ENCODE measurements at regions not wholly inside any gene's neighbourhood (a gene's known extent, or its start where the extent isn't known, plus 50 kb on each side); places are given as distances from the start of the nearest gene placed in this dataset.
"Not testable (repeated sequence)": the region's sequence is repeated elsewhere in the genome, so short reads cannot be mapped to it uniquely, and the experiment has no call there.

- no peaks in the 10 kb centered on the region for H3K36me3 ChIP-seq (ENCODE audit: control insufficient read depth in 2 of 2, insufficient read depth in 2 of 2, low read length in 2 of 2)
- no peak overlapping the region for H3K27ac ChIP-seq (ENCODE audit: low read length)
- no peaks in the 10 kb centered on the region for H3K9me3 ChIP-seq (ENCODE audit: control insufficient read depth in 2 of 2, low read length in 2 of 2)
- no peak overlapping the region for H3K9ac ChIP-seq (ENCODE audit: low read length in 2 of 2)
- H3K4me1 ChIP-seq (ENCODE audit: control insufficient read depth, insufficient read depth, low read length), result no peaks in the 10 kb centered on the region
- H3K27me3 ChIP-seq (ENCODE audit: control insufficient read depth in 1 of 2, insufficient read depth in 2 of 2, low read length in 2 of 2), result no peaks in the 10 kb centered on the region
- H3K4me3 ChIP-seq (ENCODE audit: low read length in 2 of 2), result no peak overlapping the region
Observed at GRCh38 chr18:41060967-41061366, 894.1 kb upstream of the PIK3C3 start.

DNA sequence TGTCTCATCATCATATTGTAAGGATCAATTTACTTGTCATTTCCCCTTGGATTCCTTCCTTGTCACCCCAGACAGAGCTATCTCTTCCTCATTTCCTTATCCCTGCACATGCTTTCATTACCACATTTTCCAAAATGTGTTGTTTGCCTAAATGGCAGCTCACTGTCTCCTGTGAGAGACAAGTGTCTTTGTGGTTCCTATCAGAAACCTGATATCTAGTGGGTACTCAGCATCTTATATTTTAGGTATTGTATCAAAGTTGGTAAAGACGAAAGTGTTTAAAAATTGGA lies 896.0 kb upstream of the PIK3C3 start:
- Histone ChIP-seq H3K27ac (ENCODE audit: low read length) (no peak overlapping the region), H3K9me3 (ENCODE audit: control insufficient read depth in 2 of 2, low read length in 2 of 2) (no peaks in the 10 kb centered on the region), H3K27me3 (ENCODE audit: control insufficient read depth in 1 of 2, insufficient read depth in 2 of 2, low read length in 2 of 2) (no peaks in the 10 kb centered on the region), H3K9ac (ENCODE audit: low read length in 2 of 2) (no peak overlapping the region), H3K4me3 (ENCODE audit: low read length in 2 of 2) (no peak overlapping the region), H3K4me1 (ENCODE audit: control insufficient read depth, insufficient read depth, low read length) (no peaks in the 10 kb centered on the region), H3K36me3 (ENCODE audit: control insufficient read depth in 2 of 2, insufficient read depth in 2 of 2, low read length in 2 of 2) (no peaks in the 10 kb centered on the region)

- H3K27me3 ChIP-seq (ENCODE audit: control insufficient read depth in 1 of 2, insufficient read depth in 2 of 2, low read length in 2 of 2), result no peaks in the 10 kb centered on the region
- no peaks in the 10 kb centered on the region for H3K4me1 ChIP-seq (ENCODE audit: control insufficient read depth, insufficient read depth, low read length)
- no peaks in the 10 kb centered on the region for H3K9me3 ChIP-seq (ENCODE audit: control insufficient read depth in 2 of 2, low read length in 2 of 2)
- H3K4me3 ChIP-seq (ENCODE audit: low read length in 2 of 2), result no peak overlapping the region
- no peak overlapping the region for H3K27ac ChIP-seq (ENCODE audit: low read length)
- no peaks in the 10 kb centered on the region for H3K36me3 ChIP-seq (ENCODE audit: control insufficient read depth in 2 of 2, insufficient read depth in 2 of 2, low read length in 2 of 2)
- H3K9ac ChIP-seq (ENCODE audit: low read length in 2 of 2), result no peak overlapping the region
Observed at GRCh38 chr18:41058351-41059125, 896.5 kb upstream of the PIK3C3 start.

DNA sequence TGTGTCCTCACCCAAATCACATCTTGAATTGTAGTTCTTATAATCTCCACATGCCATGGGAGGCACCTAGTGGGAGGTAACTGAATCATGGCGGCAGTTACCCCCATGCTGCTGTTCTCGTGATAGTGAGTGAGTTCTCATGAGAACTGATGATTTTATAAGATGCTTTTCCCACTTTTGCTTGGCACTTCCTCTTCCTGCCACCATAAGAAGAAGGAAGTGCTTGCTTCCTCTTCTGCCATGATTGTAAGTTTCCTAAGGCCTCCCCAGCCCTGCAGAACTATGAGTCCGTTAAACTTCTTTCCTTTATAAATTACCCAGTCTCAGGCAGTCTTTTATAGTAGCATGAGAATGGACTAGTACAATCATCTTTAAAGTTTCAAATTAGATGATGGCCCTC lies 902.4 kb upstream of the PIK3C3 start:
- H3K9me3 ChIP-seq (ENCODE audit: control insufficient read depth in 2 of 2, low read length in 2 of 2), result no peaks in the 10 kb centered on the region
- H3K27me3 ChIP-seq (ENCODE audit: control insufficient read depth in 1 of 2, insufficient read depth in 2 of 2, low read length in 2 of 2), result no peaks in the 10 kb centered on the region
- H3K9ac ChIP-seq (ENCODE audit: low read length in 2 of 2), result no peak overlapping the region
- no peak overlapping the region for H3K4me3 ChIP-seq (ENCODE audit: low read length in 2 of 2)
- H3K36me3 ChIP-seq (ENCODE audit: control insufficient read depth in 2 of 2, insufficient read depth in 2 of 2, low read length in 2 of 2), result no peaks in the 10 kb centered on the region
- no peak overlapping the region for H3K27ac ChIP-seq (ENCODE audit: low read length)
- H3K4me1 ChIP-seq (ENCODE audit: control insufficient read depth, insufficient read depth, low read length), result no peaks in the 10 kb centered on the region

GRCh38 chr18:41046250-41046649 lies 908.8 kb upstream of the PIK3C3 start:
- H3K27me3 ChIP-seq (ENCODE audit: control insufficient read depth in 1 of 2, insufficient read depth in 2 of 2, low read length in 2 of 2); H3K27ac ChIP-seq (ENCODE audit: low read length); H3K4me1 ChIP-seq (ENCODE audit: control insufficient read depth, insufficient read depth, low read length); H3K36me3 ChIP-seq (ENCODE audit: control insufficient read depth in 2 of 2, insufficient read depth in 2 of 2, low read length in 2 of 2); H3K9ac ChIP-seq (ENCODE audit: low read length in 2 of 2); H3K4me3 ChIP-seq (ENCODE audit: low read length in 2 of 2); H3K9me3 ChIP-seq (ENCODE audit: control insufficient read depth in 2 of 2, low read length in 2 of 2): not testable (repeated sequence)

DNA sequence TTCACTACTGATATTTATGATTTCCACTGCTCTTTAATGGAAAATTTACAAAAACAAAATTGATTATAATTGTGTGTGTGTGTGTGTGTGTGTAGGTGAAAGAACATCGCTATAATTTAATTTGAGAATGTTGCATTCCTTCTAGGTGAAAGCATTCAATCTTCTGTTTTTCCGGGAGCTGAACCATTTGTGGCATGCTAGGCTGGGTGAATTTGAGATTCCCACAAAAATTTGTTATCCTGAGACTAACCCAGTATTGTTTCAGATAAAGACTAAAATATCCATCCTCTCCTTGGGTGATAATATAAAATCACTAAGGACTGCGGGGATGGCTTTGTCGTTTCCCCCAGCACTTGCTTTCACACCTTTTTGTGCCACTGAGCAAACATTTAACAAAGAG lies 911.2 kb upstream of the PIK3C3 start:
- Histone ChIP-seq H3K4me3 (ENCODE audit: low read length in 2 of 2) (no peak overlapping the region), H3K27me3 (ENCODE audit: control insufficient read depth in 1 of 2, insufficient read depth in 2 of 2, low read length in 2 of 2) (no peaks in the 10 kb centered on the region), H3K36me3 (ENCODE audit: control insufficient read depth in 2 of 2, insufficient read depth in 2 of 2, low read length in 2 of 2) (no peaks in the 10 kb centered on the region), H3K9ac (ENCODE audit: low read length in 2 of 2) (no peak overlapping the region), H3K9me3 (ENCODE audit: control insufficient read depth in 2 of 2, low read length in 2 of 2) (no peaks in the 10 kb centered on the region), H3K27ac (ENCODE audit: low read length) (no peak overlapping the region), H3K4me1 (ENCODE audit: control insufficient read depth, insufficient read depth, low read length) (no peaks in the 10 kb centered on the region)

DNA sequence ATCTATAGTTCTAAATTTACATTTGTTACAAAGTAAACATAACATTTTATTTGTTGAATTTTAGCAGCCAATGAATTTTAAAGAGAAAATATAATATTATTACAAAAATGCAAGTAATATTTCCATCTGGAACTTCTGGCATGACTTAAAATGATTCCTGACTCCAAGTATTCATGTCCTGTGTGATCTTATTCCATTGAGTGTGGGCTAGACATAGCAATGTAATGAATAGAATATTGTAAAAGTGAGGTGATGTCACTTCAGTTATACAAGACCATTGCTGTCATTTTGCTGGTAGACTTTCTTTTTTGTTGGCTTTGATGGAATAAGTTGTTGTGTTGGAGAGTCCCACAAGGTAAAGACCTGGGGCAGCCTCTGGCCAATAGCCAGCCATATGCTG lies 912.2 kb upstream of the PIK3C3 start:
- no peaks in the 10 kb centered on the region for H3K9me3 ChIP-seq (ENCODE audit: control insufficient read depth in 2 of 2, low read length in 2 of 2)
- no peak overlapping the region for H3K9ac ChIP-seq (ENCODE audit: low read length in 2 of 2)
- no peak overlapping the region for H3K4me3 ChIP-seq (ENCODE audit: low read length in 2 of 2)

DNA sequence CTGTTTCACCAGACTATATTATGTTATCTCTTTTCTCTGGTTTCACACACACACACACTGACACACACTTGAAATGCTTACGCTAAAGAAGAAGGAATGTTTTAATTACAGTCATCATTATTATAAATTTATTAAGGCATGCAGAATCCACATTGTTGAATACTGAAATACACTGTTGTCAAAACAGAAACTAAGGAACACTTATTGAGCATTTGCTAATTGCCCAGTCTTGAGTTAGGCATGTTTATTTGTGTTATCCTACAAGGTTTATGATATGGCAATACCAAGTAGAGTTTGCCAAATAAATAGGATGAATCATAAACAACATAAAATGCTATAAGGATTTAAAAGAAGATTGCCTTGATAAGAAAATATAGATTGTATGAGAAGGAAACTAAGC lies 917.0 kb upstream of the PIK3C3 start:
- Histone ChIP-seq H3K4me3 (ENCODE audit: low read length in 2 of 2) (no peak overlapping the region), H3K9me3 (ENCODE audit: control insufficient read depth in 2 of 2, low read length in 2 of 2) (no peaks in the 10 kb centered on the region), H3K9ac (ENCODE audit: low read length in 2 of 2) (no peak overlapping the region), H3K27ac (ENCODE audit: low read length) (no peak overlapping the region), H3K27me3 (ENCODE audit: control insufficient read depth in 1 of 2, insufficient read depth in 2 of 2, low read length in 2 of 2) (no peaks in the 10 kb centered on the region), H3K4me1 (ENCODE audit: control insufficient read depth, insufficient read depth, low read length) (no peaks in the 10 kb centered on the region), H3K36me3 (ENCODE audit: control insufficient read depth in 2 of 2, insufficient read depth in 2 of 2, low read length in 2 of 2) (no peaks in the 10 kb centered on the region)

More for the DNA sequence above, 912.2 kb upstream of the PIK3C3 start:
- H3K27ac ChIP-seq (ENCODE audit: low read length), result no peak overlapping the region
- no peaks in the 10 kb centered on the region for H3K4me1 ChIP-seq (ENCODE audit: control insufficient read depth, insufficient read depth, low read length)
- no peaks in the 10 kb centered on the region for H3K36me3 ChIP-seq (ENCODE audit: control insufficient read depth in 2 of 2, insufficient read depth in 2 of 2, low read length in 2 of 2)
- H3K27me3 ChIP-seq (ENCODE audit: control insufficient read depth in 1 of 2, insufficient read depth in 2 of 2, low read length in 2 of 2), result no peaks in the 10 kb centered on the region

DNA sequence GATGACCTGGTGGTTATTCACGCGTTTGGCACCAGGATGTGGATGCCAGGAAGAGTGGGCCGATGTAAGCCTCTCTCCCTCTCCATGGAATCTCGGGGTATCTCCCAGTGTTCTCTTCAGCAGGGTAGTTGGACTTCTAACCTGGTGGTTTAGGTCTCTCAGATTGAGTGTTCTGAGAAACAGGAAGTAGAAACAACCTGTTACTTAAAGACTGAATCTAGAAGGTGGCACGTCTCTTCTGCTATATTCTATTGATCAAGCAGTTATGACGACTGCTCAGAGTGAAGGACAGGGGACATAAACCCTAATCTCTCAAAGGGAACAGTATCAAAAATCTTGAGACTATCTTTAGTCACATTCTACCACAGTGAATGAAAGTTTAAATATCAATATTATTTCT lies 918.7 kb upstream of the PIK3C3 start:
- Histone ChIP-seq H3K9ac (ENCODE audit: low read length in 2 of 2) (no peak overlapping the region), H3K4me3 (ENCODE audit: low read length in 2 of 2) (no peak overlapping the region), H3K27ac (ENCODE audit: low read length) (no peak overlapping the region), H3K27me3 (ENCODE audit: control insufficient read depth in 1 of 2, insufficient read depth in 2 of 2, low read length in 2 of 2) (no peaks in the 10 kb centered on the region), H3K9me3 (ENCODE audit: control insufficient read depth in 2 of 2, low read length in 2 of 2) (no peaks in the 10 kb centered on the region), H3K36me3 (ENCODE audit: control insufficient read depth in 2 of 2, insufficient read depth in 2 of 2, low read length in 2 of 2) (no peaks in the 10 kb centered on the region), H3K4me1 (ENCODE audit: control insufficient read depth, insufficient read depth, low read length) (no peaks in the 10 kb centered on the region)

- Histone ChIP-seq H3K4me1 (ENCODE audit: control insufficient read depth, insufficient read depth, low read length) (no peaks in the 10 kb centered on the region), H3K9ac (ENCODE audit: low read length in 2 of 2) (no peak overlapping the region), H3K4me3 (ENCODE audit: low read length in 2 of 2) (no peak overlapping the region), H3K9me3 (ENCODE audit: control insufficient read depth in 2 of 2, low read length in 2 of 2) (no peaks in the 10 kb centered on the region), H3K27ac (ENCODE audit: low read length) (no peak overlapping the region), H3K27me3 (ENCODE audit: control insufficient read depth in 1 of 2, insufficient read depth in 2 of 2, low read length in 2 of 2) (no peaks in the 10 kb centered on the region), H3K36me3 (ENCODE audit: control insufficient read depth in 2 of 2, insufficient read depth in 2 of 2, low read length in 2 of 2) (no peaks in the 10 kb centered on the region)
Observed at GRCh38 chr18:41034413-41034812, 920.6 kb upstream of the PIK3C3 start.

DNA sequence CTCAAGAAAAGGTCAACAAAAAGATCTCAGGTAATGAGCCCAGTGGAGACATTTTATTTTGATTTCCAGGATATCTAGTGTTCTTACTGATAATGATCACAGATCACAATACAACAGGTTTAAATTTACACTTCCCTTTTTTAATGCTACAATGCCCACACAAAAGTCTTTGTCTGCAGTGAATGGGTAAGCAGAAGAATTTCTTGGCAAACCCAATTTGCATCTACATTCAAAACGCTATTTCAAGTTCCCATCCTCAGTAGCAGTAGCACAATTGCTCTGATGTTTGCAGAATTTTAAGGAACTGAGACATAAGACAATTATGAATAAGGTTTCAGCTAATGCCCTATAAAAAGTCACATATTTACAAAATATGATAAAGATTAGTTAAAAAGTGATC lies 929.4 kb upstream of the PIK3C3 start:
- Histone ChIP-seq H3K27ac (ENCODE audit: low read length) (no peak overlapping the region), H3K4me1 (ENCODE audit: control insufficient read depth, insufficient read depth, low read length) (no peaks in the 10 kb centered on the region), H3K9me3 (ENCODE audit: control insufficient read depth in 2 of 2, low read length in 2 of 2) (no peaks in the 10 kb centered on the region), H3K9ac (ENCODE audit: low read length in 2 of 2) (no peak overlapping the region), H3K4me3 (ENCODE audit: low read length in 2 of 2) (no peak overlapping the region), H3K27me3 (ENCODE audit: control insufficient read depth in 1 of 2, insufficient read depth in 2 of 2, low read length in 2 of 2) (no peaks in the 10 kb centered on the region), H3K36me3 (ENCODE audit: control insufficient read depth in 2 of 2, insufficient read depth in 2 of 2, low read length in 2 of 2) (no peaks in the 10 kb centered on the region)

Data from stomach smooth muscle (tissue), 2 donors.